OCI-M2 (cell line): ENCODE measurements at regions not wholly inside any gene's neighbourhood (a gene's known extent, or its start where the extent isn't known, plus 50 kb on each side); places are given as distances from the start of the nearest gene placed in this dataset.

Source experiments
- DNase-seq: peaks from one replicate; lab custom pipeline; 2025; ENCODE audit not compliant: unreplicated experiment; lab: John Stamatoyannopoulos, UW

DNA sequence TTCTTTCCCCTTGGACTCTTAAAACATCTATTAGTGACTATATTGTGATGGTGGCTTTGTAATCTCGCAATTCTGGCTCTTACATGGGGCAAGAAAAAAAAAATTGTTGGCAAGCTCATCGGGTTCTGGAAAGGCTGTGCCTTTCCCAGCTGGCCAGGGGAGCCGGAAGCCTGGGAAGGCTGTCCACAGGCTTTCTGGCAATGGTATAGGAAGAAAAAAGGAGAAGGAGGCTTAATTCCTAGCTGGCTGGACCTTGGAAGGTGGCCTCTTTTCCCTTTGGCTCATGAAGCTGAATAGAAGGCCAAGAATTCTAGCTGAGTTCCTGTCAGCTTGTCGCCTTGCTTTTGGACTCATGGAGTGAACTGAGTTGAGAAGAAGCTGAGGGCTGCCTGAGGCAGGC, 243.5 kb upstream of the SEMA6D start:
- no peak for DNase-seq

DNA sequence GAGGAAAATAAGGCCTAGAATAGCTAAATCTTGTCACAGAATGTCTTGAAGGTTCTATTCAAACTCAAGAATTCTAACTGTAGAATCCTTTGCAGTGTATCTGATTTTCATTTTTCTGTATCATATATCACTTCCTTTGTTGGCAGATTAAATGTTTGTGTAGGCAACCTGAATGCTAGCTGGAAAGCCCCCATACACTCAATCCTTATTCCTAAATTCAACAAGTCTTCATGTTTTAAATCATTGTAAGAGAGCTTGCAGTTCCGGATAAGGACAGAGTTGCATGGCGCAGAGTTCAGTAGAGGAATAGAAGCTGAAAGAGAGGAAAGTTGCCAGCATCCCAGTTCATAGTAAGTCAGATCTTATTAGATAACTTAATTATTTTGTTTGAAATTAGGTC, 242.0 kb upstream of the SEMA6D start:
- DNase-seq: no peak

GRCh38 chr15:47477341-47477740, 240.0 kb upstream of the SEMA6D start:
- no peak for DNase-seq

GRCh38 chr15:47484059-47484458, 233.2 kb upstream of the SEMA6D start:
- no peak for DNase-seq

GRCh38 chr15:47484997-47485396, 232.3 kb upstream of the SEMA6D start:
- DNase-seq: no peak

GRCh38 chr15:47485419-47485818, 231.9 kb upstream of the SEMA6D start:
- no peak for DNase-seq

DNA sequence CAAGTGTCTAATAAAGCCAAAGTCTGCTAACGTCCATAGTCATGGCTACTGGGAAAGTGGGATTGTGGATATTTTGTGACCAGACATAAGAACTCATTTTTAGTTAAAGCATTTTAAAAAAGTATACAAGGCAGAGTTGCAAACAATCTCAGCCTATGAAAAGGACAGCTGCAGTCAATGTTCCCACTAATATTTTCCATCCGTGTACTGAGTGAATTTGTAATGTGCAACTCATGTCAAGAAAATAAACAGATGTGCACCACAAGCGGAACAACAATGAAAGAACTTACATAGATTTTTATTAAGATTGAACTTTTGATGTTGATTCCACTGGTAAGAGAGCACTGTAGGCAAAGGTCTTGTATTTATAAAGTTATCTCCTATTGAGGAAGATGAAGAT, 231.3 kb upstream of the SEMA6D start:
- no peak for DNase-seq

DNA sequence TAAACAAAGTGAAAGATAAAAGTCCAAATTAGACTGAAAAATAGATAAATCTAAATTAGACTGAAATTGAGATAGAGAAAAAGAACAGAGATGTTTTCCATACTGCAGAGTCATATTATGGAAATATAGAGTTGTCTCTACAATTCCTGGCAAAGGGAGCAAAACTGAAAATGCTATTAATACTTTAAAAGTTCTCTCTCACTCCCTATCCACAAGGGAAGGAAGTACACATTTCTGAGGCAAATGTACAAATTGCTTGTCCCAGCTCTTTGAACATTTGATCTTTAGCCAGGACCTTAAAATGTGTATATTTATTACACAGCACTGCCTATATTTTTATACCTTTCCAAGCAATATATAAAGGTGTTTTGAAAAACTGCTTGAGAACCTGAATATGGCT, 225.1 kb upstream of the SEMA6D start:
- DNase-seq: no peak

DNA sequence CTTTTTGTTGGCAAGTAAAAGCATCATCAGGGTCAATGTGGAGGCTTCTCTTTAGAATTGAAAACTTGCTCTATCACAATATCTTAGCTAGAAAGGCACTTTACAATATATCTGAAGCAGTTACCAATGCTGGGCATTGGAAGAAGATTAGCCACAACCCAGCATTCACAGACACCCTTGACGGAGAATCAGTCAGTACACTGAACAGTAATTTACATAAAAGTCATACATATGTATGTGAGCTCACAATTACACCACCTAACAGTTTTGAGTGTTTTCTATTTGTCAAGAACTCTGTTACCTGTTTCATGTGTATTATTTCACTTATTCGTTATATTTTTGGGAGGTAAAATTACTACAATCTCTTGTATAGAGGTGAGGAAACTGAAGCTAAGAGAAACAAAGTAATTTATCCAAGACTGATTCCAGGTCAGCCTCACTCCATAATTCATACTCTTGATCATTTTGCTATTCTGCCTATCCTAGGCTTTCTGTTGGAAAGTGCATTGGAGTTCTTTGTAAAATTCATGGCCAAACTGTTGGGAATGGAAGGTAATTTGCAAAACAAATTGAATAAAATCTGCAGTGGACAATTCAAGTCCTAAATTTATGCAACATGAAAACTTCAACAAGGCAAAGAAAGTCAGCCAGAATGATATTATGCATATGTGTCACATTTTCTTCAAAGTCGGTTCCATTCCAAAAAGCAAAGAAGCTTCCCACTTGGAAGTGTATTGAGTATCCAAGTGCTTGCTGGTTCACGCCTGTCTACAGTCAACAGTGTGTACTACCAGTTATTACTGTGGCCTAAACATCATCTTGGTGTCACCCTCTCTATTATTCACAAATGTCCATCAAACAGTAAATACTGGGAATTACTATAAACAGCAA, 223.7 kb upstream of the SEMA6D start:
- DNase-seq: no peak

- no peak for DNase-seq
These were observed 220.7 kb upstream of the SEMA6D start for GRCh38 chr15:47496343-47497185.

GRCh38 chr15:47500842-47501241, 216.5 kb upstream of the SEMA6D start:
- DNase-seq: no peak

DNA sequence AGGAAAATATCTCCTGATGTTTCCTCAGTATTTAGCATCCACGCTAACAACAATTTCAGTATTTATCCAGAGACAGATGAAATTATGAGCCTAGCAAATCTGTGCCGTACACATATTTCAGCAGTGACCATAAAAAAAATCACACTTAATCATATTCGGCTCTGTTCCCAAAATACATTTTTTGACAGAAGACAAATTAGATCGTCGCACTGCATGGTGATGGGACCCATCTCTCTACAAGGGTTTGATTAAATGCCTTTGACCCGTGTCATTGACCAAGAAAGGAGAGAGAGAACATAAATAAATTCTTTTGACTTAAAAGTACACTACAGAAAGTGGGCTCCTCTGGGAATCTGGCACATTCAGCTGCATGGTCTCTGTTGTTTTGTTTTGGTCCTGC, 215.3 kb upstream of the SEMA6D start:
- no peak for DNase-seq

GRCh38 chr15:47503876-47504275, 213.4 kb upstream of the SEMA6D start:
- DNase-seq: no peak

- no peak for DNase-seq
These were observed 212.6 kb upstream of the SEMA6D start for GRCh38 chr15:47504624-47505256.

- DNase-seq: no peak
These were observed 211.5 kb upstream of the SEMA6D start for GRCh38 chr15:47505712-47506328.

GRCh38 chr15:47506329-47507100, 210.8 kb upstream of the SEMA6D start:
- DNase-seq: no peak

DNA sequence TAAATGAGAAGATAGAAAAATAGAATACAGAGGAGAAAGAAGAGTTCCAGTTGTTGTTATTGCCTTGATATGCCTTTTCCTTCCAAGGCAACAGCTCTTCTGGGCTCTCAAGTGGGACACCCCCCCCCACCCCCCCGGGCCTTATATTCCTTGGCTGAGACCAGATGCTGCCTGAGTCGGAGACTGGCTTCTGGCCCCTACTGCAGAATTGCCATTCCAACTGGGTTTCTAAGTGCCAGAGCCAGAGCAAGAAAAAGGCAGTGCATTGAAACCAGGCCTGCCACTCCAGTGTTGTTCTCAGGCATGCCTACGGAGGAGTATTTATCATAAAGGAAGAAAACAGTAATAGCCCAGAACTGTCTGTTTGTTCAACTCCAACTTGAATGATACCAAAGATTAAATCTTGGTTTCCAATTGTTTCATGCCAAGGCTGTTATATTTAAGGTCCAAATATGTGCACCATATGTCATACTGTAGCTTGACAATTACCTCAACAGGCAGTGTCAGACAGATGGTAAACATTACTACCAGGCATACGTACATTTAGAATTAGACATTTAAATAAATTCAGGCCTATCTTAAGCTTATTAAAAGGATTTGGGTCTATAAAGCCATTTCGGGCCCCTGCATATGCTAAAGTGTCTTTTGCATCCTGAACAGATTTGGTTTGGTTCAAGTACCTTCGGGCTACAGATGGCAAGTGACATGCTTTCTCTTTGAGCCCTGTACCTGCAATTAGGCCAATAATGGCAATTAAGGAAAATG, 209.9 kb upstream of the SEMA6D start:
- no peak for DNase-seq

DNA sequence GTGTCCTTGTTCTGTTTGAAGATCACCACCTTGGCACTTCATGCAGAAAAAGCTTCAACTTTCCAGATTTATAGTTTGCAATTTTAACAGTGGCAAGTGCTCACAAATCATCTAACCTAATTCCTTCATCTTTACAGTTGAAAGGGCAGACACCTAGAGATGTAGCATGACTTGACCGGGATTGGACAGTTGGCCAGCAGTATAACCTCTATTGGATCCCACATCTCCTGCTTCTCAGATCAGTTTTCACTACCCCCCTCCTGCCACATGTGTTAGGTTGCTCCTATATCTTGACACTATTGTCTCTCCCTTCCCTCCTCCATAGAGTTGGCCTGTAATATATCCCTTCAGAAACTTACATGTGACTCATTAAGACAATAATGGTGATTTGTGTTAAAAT, 206.0 kb upstream of the SEMA6D start:
- no peak for DNase-seq

- no peak for DNase-seq
These were observed 203.8 kb upstream of the SEMA6D start for GRCh38 chr15:47513471-47513870.

- no peak for DNase-seq
These were observed 203.1 kb upstream of the SEMA6D start for GRCh38 chr15:47514200-47514652.
